SW 1271 (cell line): ENCODE measurements at regions not wholly inside any gene's neighbourhood (a gene's known extent, or its start where the extent isn't known, plus 50 kb on each side); places are given as distances from the start of the nearest gene placed in this dataset.
"Not testable (repeated sequence)": the region's sequence is repeated elsewhere in the genome, so short reads cannot be mapped to it uniquely, and the experiment has no call there.

Source experiments
- DNase-seq, 2 experiments: peaks; one replicate each; lab custom pipeline; 2025; lab: John Stamatoyannopoulos, UW

DNA sequence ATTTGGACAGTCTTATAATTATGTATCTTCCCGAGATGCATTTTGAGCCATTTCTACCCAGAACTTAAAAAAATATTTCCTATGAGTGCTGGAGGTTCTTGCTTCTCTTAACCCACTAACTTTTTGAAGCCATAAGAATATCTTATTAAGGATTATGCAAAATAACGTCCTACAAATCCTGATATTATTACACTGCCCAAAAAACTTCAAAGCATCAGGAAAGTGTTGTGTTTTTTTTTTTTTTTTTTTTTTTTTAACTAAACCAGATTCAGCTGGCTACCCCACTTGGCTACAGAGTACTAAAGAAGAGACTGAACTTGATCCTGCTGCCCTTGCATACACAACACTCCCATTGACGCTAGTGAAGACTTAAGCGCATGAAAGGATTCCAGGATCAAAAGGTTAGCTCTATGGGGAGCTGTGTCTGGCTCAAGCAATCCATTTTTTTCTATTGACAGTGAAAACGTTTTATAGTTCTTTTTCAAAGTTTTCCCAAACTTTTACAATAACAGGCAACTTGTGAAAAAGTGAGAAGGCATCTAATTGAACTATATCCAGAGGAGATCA lies 141.4 kb downstream of the KCNRG start:
- no peak for DNase-seq

DNA sequence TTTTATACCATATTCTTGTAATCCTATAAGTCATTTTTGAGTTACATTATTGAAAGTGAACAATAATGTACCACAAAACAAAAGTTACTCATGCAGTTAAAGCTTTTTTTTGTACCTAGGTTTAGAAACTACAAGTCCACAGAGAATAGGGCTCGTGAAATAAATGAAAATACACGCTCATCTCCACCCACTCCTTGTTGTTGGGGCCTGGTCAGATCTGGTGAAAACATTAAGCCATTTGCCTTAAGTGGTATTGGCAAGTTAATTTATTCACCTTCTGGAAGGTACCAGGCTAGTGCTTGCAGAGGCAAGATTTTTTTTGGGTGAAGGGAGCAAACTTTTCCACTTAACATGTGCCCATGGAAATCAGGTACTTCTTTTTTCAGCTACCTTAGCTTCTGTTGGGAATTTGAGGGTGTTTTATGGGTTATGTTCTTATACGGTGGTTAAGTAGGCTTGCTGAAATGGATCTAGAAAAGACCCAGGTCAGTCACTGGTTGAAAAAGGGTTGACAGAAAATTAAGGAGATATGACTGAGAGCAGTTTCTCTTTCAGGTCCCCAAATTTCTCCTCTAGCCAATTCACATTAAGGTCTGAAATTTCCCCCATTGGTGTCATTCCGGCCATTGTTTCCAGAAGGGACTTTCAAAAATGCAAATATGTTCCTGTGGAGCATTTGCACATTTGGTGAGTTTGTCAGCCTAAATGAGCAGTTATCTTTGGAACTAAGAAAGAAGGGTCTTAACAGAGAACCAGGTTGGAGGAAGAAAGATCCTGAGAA lies 143.3 kb downstream of the KCNRG start:
- DNase-seq, result no peak

DNA sequence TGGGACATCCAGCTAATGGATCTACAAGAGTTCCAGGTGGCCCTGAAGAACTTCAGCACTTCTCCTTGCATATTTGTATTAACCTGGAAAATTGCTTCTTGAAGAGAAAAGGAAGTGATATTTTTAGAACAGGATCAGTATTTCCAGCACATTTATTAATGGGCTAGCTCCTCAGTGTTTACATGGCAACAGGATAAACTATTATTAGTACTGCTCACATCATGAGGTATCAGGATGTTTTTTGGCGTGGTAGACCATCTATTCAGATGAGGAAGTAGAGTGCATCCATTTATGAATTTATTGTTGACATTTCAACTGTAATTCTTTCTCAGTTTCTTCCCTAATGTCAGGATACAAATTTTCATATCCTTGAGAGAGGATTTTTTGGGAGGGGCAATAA lies 144.4 kb downstream of the KCNRG start:
- DNase-seq, result no peak

DNA sequence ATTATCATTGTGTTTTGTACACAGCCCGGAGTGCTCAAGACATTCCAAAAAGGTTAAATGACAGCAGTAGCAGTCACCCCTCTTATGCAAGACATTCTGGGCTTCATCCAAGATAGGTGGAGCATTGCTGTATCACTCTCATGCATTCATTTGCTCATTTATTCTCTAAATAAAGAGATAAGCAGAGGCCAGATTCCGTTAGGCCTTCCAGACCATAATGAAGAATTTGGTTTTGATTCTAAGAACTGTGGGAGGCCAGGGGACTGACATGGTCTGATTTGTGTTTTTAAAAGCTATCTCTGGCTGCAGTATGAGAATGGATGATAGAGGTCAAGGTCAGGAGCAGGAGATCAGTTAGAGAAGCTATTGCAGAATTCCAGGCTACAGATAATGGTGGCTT lies 145.8 kb downstream of the KCNRG start:
- DNase-seq, result no peak

DNA sequence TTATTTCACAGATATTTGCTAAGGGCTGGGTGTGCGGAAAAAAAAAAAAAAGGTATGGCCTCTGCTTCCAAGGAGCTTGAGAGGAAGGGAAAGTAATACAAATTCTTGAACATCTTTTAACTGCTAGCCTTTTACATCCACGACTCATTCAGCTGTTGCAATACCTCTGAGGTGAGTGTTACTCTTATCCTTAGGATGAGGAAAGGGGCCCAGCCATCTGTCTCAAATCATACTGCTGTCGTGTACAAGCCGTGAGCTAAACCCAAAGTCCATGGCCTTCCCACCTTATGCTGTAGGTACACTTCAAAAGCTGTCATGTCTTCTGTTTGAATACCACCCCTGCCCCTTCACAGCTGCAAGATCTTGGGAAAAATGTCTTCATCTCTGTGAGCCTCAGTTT lies 146.8 kb downstream of the KCNRG start:
- DNase-seq, result no peak

DNA sequence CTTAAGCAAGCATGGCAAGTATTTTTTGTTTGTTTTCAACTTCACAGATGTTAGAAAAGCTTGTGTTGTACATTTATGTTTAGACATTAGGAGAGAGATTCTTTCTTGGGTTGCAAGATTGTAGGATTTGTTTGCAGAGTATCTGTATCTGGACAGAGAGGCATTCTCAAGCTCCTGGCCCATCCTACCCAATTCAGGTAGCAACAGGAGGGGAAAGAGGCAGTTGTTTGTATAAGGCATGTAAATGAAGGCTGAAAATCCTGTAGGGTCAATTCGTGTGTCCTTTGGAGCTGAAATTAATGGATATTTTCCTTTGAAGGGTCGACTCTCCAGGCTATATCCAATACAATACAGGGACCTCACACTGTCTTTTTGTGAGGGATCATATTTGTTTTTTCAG lies 147.3 kb downstream of the KCNRG start:
- no peak for DNase-seq

DNA sequence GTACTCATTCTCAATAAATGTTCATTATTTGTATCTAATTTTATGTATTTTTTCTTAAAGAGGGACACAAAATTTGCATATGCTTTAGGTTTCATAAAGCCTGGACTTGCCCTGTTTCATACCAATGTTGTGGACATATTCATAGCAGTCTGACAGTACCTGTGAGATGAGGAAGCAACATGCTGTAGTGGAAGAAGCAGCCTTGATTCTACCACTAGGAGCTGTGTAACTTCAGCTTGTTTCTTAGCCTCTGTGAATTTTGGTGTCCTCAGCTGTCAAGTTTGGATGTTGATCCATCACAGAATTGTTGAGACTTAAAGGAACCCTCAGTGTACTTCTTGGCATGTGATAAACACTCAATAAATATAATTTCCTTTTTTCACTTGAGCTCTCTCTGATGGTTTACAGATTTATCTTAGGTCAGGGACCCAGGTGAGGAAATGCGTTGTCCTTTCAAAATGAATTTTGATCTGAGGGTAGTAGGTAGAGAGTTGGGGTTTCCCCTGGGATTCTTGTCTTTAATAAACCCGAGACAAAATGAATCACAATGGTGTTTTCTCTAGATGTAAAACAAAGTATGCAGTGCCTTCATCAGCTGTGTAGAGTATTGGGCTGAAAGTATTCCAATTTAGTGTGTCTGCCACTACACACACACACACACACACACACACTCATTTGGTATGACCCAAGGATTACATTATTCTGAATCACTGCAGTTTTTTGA lies 152.1 kb downstream of the KCNRG start:
- no peak for DNase-seq

DNA sequence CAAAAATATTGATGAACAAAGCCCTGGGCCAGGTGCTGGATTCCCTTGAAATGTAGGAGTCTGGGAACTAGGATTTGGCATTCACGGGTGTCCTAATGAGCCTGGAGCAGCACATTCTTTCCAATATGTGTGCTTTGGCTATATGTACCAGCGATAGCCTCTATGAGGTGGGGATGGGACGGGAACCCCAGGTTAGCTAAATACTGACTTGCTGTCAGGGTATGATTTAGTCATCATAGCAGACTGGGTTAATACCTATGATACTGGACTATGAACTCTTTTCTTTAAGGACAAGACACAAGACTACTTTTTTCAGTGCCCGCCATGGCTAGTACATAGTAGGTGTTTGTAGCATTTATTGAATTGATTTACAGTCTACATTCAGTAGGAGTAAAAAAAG lies 152.7 kb downstream of the KCNRG start:
- DNase-seq, result no peak

DNA sequence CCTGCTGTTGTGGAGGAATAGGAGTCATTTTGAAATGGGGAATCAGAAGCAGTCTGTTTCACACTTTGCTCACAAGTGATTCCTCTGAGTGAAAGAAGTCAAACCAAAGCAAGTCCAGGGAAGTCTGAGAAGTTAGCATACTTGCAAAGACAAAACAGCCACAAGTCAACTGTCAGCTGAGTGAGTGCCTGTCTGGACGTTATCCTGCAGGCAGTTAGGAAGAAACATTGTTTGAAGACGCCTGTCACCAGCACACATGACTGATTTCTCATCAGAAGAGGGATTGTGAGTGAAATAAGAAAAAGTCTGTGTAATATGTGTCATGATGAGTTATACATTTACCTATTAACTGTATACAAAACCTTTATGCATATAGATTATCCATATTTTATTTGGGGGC lies 153.5 kb downstream of the KCNRG start:
- no peak for DNase-seq

DNA sequence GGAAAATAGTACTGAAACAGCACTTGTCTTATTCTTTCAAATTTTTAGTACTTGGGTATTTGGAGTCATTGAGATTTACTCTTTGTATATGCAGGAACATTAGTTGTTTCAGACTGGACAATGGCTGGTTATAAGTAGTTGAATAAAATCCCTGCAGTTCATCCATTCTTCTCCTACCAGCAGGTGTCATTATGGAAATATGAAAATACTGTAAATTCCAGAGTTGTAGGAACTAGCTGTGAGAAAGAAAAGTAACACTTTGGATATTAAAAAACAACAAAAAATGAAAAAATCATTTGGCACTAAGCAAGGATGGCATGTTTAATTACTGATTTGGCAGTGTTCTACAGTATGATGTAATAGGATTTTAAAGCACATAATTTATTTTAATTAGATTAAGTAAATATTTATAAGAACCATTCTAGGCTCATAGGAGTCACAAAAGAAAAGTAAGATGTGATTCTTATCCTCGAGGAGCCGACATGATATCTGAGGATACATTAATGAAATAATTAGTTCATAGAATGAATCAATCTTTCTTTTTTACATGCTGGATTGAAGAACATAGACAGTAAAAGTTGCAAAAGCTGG lies 155.3 kb downstream of the KCNRG start:
- DNase-seq, result peak in 1 of 2 experiments; percentile 10

DNA sequence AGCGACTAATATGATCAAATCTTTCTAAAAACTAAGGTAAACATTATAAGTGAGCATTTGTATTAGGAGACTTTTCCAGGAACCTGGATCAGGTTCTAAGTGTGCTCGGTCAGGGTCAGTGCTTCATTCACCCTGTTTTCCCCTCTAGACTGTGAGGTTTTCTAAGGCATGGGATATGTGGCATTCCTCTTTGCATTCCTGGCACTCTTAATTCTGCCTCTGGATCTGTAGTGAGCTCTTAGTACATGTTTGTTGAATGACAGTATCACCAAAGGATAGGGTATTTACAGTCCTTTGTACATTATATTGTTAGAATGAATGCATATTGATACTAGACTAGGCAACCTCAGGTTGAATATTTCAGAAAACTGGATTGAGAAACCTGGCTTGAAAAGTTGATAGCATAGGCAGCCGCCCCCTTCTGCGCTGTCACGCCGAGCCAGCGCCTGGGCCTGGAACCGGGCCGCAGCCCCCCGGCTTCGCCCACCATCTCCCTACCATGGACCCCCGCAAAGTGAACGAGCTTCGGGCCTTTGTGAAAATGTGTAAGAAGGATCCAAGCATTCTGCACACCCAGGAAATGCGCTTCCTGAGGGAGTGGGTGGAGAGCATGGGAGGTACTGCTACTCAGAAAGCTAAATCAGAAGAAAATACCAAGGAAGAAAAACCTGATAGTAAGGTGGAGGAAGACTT lies 156.5 kb downstream of the KCNRG start:
- DNase-seq, result no peak

DNA sequence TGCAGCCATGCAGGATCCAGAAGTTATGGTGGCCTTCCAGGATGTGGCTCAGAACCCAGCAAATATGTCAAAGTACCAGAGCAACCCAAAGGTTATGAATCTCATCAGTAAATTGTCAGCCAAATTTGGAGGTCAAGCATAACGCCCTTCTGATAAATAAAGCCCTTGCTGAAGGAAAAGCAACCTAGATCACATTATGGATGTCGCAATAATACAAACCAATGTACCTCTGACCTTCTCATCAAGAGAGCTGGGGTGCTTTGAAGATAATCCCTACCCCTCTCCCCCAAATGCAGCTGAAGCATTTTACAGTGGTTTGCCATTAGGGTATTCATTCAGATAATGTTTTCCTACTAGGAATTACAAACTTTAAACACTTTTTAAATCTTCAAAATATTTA lies 157.8 kb downstream of the KCNRG start:
- not testable (repeated sequence) for DNase-seq

DNA sequence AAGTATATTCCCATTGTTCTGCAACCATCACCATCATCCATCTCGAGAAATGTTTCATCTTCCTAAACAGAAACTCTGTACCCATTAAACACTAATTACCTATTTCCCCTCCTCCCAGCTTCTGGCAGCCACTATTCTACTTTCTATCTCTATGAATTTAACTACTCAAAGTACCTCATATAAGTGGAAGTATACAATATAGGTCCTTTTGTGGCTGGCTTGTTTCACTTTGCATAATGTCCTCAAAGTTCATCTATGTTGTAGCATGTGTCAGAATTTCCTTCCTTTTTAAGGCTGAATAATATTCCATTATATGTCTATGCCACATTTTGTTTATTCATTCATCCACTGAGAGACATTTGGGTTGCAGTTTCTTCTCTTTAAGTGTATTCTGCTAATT lies 159.4 kb downstream of the KCNRG start:
- no peak for DNase-seq

DNA sequence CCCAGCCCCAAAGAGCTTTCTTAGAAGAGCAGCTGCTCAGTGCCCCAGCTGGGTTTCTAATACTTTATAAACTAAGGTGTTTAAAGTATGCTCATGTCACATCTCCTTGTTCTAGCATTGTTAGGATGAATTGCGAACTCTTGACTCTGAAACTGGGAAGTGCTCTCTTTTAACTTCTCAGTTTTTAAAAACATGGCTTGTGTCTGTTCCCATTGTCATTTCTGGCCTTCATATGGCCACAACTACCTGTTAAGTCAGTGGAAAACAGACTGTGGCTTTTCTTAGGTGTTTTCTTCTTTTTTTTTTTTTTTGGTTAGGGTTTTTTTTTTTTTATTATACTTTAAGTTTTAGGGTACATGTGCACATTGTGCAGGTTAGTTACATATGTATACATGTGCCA lies 164.7 kb downstream of the KCNRG start:
- no peak for DNase-seq

DNA sequence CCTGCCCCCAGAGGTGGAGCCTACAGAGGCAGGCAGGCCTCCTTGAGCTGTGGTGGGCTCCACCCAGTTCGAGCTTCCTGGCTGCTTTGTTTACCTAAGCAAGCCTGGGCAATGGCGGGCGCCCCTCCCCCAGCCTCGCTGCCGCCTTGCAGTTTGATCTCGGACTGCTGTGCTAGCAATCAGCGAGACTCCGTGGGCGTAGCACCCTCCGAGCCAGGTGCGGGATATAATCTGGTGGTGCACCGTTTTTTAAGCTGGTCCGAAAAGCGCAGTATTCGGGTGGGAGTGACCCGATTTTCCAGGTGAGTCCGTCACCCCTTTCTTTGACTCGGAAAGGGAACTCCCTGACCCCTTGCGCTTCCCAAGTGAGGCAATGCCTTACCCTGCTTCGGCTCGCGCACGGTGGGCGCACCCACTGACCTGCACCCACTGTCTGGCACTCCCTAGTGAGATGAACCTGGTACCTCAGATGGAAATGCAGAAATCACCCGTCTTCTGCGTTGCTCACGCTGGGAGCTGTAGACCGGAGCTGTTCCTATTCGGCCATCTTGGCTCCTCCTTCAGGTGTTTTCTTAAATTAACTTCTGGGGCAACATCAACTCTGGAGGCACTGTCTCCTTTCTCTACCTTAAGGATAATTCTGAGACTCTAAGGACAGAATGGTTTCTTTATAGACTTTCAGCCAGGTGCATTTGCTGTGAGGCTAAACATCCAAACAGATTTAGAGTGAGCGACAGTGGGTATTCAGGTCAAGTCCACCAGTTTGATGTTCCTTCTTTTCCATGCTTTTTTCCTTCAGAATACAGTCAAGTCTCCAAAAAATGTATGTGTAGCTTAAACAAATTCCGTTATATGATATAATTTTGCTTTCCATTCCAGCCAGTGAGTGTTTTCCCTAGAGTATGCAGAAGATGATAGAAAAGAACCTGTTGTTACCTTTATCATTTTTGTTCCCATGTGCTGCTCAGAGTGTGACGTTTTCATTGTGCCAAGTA lies 170.8 kb downstream of the KCNRG start:
- not testable (repeated sequence) for DNase-seq

DNA sequence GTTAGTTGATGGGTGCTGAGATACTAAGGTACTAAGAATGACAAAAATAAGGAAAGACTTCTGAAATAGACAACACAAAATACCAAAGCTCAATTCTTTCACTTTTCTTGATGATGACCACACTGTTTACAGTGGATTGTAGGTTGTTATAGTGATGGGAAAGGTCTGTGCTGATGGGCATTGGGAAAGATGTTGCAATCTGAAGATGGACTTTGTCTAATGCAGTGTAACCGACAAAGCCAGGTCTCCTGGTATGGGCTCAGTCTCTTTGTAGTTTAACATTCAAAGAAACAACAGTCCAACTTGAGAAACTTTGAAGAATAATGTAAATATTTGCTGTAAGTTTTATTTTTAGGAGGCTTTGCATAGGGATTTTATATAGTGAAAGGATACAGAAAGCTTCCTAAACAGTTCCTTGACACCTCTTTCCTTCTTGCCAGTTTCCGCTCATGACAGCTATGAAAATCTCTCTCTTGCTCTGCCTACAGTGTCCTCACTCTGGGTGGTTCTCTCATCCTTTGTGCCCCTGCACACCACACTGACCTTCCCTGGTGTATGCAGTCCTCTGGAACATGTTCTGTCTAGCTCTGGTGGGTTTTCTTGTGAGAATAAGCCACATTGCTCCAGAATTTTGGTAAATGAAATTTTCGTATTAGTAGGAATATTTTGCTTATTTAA lies 172.2 kb downstream of the KCNRG start:
- no peak for DNase-seq

DNA sequence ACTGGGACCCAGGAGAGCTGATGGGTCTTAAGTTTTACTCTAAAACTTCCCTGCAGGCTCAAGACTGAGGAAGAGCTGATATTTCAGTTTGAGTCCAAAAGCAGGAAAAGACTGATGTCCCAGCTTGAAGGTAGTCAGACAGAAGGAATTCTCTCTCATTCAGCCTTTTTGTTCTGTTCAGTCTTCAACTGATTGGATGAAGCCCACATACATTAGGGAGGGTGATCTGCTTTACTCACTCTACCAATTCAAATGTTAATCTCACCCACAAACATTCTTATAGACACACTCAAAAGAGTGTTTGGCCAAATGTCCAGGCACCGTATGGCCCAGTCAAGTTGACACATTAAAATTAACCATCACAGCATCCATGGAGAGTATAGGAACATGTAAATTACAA lies 173.5 kb downstream of the KCNRG start:
- DNase-seq, result no peak

DNA sequence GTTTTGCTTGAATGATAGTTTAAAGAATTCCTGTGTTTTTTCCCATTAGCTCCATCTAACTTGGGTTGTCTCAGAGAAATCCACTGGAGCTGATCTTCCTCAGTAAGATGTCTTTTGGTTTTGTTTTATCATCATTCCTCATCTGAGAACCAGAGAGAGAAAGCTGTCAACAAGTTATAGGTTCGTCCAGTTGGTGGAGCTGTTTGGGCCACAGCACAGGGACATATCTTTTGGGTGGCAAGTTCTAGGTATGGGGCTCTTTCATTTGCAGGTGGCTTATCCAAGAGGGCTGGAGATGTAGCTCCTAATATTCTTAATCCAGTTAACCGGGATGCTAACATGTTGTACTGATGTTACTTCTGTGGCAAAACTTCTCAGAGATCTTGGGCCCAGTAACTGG lies 174.2 kb downstream of the KCNRG start:
- no peak for DNase-seq

DNA sequence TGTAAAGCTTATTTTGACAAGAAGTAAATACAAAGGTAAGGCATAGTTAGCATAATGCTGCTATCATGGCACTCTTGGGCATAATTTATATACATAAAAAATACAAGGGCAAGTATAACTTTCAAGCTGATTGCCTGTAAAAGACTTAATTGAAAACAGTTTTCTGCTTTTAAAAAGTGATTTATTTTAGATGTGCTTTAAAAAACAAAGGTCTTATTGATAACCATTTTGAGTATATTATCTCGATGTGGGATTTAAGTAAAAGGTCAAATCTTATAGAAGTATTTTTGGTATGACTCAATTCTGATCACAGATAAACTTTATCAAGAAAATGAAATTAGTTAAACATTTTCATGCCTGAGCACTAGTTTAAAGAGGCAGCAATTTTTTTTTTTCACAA lies 175.8 kb downstream of the KCNRG start:
- no peak for DNase-seq

DNA sequence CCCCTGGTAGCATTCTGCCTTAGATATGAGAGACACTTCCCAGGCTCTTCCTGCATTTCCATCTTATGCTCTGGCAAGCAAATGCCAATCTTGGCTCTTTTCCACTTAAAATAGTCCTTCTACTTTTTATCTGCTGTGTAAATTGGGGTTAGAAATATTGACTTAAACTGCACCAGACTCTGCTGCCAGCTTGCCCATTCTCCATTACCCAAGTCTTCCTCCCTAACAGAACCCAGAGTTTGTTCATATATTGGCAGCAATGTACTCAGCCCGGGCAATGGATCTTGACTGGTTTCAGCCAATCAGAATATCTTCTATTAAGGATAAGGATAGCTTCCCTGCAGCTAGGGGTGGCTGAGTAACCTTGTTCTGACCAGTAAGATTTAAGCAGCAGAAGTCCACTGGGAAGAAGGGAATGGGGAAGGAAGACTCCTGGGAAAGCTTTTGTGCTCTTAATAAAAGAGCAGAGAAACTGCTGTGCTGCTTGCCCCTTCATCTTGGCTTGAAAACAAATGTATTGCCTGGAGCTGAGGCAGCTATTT lies 177.1 kb downstream of the KCNRG start:
- DNase-seq, result no peak
